ENCODE measurements at regions not wholly inside any gene's neighbourhood (a gene's known extent, or its start where the extent isn't known, plus 50 kb on each side); places are given as distances from the start of the nearest gene placed in this dataset.
"Not testable (repeated sequence)": the region's sequence is repeated elsewhere in the genome, so short reads cannot be mapped to it uniquely, and the experiment has no call there.

DNA sequence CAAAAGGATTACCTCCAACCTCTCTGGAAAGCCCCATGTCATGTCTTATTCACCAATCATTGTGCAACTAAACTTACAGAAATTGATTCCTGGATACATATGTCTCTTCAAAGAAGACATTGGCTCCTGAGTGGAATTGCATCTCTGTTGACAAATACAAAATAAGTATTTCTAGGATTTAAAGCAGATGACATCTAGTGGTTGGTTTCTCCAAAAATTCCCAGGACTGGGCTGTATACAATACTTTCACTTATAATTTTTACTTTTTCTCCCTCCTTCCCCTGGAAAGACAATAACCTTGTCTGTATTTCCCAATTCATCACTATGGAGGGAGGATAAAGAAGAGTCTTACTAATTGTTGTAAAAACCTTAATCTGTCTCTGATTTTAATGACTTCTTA, 1347.4 kb downstream of the NCAM2 start:
- DNase-seq (ENCODE audit: low read depth) = no peak
- no peak overlapping the region for H3K4me3 ChIP-seq (ENCODE audit: low read depth, low read length)
- TF ChIP-seq, protein P1, sequence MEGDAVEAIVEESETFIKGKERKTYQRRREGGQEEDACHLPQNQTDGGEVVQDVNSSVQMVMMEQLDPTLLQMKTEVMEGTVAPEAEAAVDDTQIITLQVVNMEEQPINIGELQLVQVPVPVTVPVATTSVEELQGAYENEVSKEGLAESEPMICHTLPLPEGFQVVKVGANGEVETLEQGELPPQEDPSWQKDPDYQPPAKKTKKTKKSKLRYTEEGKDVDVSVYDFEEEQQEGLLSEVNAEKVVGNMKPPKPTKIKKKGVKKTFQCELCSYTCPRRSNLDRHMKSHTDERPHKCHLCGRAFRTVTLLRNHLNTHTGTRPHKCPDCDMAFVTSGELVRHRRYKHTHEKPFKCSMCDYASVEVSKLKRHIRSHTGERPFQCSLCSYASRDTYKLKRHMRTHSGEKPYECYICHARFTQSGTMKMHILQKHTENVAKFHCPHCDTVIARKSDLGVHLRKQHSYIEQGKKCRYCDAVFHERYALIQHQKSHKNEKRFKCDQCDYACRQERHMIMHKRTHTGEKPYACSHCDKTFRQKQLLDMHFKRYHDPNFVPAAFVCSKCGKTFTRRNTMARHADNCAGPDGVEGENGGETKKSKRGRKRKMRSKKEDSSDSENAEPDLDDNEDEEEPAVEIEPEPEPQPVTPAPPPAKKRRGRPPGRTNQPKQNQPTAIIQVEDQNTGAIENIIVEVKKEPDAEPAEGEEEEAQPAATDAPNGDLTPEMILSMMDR (IDR thresholded peaks at IDR 0.05; ENCODE audit: insufficient read depth, low read length) = no peak

DNA sequence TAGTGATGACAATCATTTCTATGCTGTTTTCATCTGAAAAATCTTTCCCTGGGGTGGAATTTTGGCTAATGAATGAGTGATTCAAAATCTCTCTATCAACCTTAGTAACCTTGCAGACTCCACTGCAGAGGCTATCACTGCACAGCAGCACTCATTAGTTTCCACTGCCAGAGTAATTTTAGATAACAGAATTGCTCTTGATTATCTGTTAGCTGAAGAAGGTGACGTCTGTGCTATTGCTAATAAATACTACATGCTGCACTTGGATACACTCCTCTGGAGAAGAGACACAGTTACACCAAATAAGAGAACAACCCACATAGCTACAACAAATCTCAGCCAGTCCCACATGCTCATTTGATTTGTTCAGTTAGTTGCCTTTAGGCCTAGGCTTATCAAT, 1348.4 kb downstream of the NCAM2 start:
- TF ChIP-seq, protein P1 (IDR thresholded peaks at IDR 0.05; ENCODE audit: insufficient read depth, low read length) = no peak
- no peak overlapping the region for H3K4me3 ChIP-seq (ENCODE audit: low read depth, low read length)
- no peak for DNase-seq (ENCODE audit: low read depth)

DNA sequence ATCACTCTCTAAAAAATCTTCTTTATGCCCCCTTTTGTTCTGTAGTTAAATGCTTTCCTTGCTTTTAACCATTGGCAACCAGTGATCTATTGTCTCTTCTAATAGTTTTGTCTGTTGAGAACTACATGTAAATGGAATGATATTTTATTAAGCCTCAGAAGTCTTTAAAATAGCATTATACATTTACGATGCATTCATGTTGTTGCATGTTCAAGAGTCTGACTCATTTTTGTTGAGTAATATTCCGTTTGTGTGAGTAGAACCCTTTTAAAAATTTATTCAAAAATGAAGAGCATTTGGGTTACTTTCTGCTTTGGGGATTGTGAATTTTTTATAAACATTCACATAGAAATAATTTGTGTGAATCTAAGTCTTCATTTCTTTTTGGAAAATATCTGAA, 1352.9 kb downstream of the NCAM2 start:
- TF ChIP-seq, protein P1 (IDR thresholded peaks at IDR 0.05; ENCODE audit: insufficient read depth, low read length) = no peak
- no peak overlapping the region for H3K4me3 ChIP-seq (ENCODE audit: low read depth, low read length)
- DNase-seq (ENCODE audit: low read depth) = no peak

DNA sequence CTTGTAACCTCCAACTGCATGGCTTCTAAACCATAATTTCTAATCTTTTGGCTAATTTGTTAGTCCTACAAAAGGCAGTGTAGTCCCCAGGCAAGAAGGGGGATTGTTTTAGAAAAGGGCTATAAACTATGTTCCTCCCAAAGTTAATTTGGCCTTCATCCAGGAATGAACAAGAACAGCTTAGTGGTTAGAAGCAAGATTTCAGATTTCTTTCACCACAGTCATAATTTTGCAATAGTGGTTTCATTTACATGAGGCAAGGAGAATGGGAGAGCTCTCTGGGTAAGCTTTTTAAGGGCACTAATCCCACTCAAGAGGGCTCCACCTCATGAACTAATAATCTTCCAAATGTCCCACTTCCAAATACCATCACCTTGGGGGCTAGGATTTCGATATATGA, 1353.9 kb downstream of the NCAM2 start:
- TF ChIP-seq, protein P1 (IDR thresholded peaks at IDR 0.05; ENCODE audit: insufficient read depth, low read length) = no peak
- H3K4me3 ChIP-seq (ENCODE audit: low read depth, low read length) = no peak overlapping the region
- DNase-seq (ENCODE audit: low read depth) = no peak

DNA sequence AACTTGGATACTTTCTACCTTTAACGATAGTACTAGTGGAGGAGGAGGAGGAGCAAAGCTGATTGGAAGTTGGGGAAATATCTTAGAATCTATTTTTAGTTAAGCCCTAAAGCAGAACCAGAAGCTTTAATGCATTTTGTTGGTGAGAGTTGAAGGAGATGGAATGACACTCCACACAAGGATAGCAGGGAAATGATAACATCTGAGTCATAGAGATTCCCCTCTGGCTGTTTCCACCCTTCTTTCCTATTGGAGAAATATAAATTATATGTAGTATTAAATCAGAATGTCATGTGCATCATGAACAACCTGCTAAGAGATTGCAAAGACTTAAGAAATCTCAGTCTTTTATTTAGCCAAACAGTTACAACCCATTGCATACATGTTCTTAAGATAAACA, 1357.7 kb downstream of the NCAM2 start:
- TF ChIP-seq, protein P1 (IDR thresholded peaks at IDR 0.05; ENCODE audit: insufficient read depth, low read length) = no peak
- H3K4me3 ChIP-seq (ENCODE audit: low read depth, low read length) = no peak overlapping the region
- DNase-seq (ENCODE audit: low read depth) = no peak

DNA sequence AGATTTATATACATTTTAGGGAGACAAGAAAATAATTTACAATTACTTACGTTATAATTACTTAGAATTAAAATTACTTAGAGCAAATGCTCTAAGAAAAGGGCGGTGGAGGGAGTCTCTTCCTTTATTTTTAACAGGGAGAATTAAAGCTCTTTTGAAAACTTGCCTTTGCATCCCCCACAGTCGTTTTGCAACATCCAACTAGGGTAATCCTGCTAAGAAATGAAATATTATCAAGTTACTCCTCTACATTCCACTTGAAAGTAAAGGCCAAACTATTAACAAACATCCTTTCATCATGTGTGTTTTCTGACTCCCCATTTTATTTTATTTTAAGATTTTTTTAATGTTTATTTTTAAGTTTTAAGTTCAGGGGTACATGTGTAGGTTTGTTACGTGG, 1358.5 kb downstream of the NCAM2 start:
- no peak for DNase-seq (ENCODE audit: low read depth)
- TF ChIP-seq, protein P1 (IDR thresholded peaks at IDR 0.05; ENCODE audit: insufficient read depth, low read length) = no peak
- no peak overlapping the region for H3K4me3 ChIP-seq (ENCODE audit: low read depth, low read length)

DNA sequence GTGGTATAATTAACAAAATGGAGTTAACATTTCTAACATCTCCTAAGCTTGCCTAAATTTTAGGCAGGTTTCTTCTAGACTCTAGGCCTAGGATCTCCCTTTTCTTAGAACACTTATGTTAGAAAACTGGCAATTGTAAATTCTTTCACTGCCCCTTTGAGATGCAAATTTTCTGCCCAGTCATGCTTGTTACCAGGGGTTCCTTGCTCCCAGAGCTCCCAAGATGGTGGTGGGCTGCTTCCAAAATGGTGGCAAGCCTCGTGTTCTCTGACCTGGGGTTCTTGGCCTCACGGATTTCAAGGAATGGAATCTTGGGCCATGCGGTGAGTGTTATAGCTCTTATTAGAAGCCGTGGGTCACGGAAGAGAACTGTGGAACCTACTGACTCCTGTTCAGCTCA, 1361.4 kb downstream of the NCAM2 start:
- not testable (repeated sequence) for DNase-seq (ENCODE audit: low read depth); H3K4me3 ChIP-seq (ENCODE audit: low read depth, low read length)

All from fibroblast of the aortic adventitia (primary cell).